ENCODE measurements at regions not wholly inside any gene's neighbourhood (a gene's known extent, or its start where the extent isn't known, plus 50 kb on each side); places are given as distances from the start of the nearest gene placed in this dataset.

DNA sequence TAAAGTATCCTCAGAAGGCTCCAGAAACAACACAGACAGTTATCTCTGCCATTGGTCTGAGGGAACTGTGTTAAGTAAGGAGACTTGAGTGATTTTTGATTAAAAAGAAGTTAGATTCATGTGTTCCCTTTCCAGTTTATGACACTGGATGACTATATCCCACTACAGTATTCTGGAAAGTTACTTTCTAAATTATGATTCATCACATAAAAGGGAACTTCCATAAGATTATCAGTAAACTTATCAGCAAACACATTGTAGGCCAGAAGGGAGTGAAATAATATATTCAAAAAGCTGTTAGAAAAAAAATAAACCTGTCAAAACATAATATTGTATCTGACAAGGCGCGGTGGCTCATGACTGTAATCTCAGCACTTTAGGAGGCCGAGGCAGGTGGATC is 700.0 kb downstream of the SLITRK6 start:
- in situ Hi-C loops (cut with MboI; ENCODE audit: low sequenced_read_pairs, unreplicated experiment): no loop called here
- TF ChIP-seq, protein P1, sequence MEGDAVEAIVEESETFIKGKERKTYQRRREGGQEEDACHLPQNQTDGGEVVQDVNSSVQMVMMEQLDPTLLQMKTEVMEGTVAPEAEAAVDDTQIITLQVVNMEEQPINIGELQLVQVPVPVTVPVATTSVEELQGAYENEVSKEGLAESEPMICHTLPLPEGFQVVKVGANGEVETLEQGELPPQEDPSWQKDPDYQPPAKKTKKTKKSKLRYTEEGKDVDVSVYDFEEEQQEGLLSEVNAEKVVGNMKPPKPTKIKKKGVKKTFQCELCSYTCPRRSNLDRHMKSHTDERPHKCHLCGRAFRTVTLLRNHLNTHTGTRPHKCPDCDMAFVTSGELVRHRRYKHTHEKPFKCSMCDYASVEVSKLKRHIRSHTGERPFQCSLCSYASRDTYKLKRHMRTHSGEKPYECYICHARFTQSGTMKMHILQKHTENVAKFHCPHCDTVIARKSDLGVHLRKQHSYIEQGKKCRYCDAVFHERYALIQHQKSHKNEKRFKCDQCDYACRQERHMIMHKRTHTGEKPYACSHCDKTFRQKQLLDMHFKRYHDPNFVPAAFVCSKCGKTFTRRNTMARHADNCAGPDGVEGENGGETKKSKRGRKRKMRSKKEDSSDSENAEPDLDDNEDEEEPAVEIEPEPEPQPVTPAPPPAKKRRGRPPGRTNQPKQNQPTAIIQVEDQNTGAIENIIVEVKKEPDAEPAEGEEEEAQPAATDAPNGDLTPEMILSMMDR (IDR thresholded peaks at IDR 0.05; ENCODE audit: borderline replicate concordance, control extremely low read depth, extremely low read depth, insufficient read depth, missing control alignments): no peak
- no peak for DNase-seq (ENCODE audit: low spot score)

DNA sequence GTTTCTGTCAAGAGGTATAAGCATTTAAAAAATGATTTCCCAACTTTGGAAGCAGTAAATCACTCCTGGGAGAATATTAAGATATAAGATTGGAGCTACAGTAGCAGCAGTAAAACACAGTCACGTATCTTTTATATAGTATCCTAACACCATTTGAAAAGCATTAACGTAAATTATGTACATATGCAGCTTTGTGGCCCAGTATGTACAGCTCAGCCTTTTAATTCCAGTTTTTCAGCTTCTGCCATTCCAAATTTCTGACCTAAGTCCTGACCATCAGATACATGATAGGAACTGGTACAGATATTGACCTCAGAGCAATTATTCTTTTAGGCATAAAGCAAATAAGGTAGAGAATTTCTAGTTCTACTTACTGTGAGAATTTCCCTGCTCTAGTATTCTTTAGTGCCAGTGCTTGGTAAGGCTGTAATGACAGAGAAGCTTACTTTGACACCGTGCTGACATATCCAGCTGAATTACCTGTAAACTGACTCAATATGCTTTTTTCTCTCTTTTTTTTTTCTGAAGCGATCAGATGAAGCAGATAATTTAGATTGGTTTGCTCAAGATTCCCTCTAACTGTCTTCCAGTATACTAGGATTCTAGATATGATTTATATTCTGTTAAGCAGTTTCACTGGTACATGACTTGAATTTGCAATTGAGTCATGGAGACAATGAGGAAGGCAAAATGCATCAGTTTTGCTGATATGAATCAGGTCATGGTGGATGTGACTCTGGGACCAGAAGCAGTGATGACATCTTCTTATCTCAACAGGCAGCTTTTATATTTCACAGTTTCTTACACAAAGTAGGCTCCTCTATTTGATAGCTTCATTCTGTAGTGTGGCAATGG is 703.6 kb downstream of the SLITRK6 start:
- TF ChIP-seq, protein P1 (IDR thresholded peaks at IDR 0.05; ENCODE audit: borderline replicate concordance, control extremely low read depth, extremely low read depth, insufficient read depth, missing control alignments): no peak
- no peak for DNase-seq (ENCODE audit: low spot score)
- in situ Hi-C loops (cut with MboI; ENCODE audit: low sequenced_read_pairs, unreplicated experiment): no loop called here

DNA sequence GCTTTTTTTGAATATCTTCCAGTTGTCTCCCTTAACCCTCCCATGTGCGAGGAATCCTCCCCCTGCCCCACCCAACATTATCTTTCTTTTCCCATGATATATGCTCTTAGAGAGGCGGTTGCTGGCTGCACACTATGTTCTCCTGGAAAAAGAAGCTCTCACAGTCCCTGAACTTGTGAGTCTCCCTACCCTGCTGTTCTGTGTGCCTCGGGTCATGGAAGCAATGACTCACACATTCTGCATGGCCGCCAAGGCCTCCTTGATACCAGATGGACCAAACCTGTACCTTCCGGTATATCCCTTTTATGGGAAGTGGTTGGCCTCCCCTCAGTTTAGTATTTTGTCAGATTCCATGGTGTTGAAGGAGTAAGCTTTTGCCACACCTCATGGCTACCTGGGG is 705.4 kb downstream of the SLITRK6 start:
- no peak for DNase-seq (ENCODE audit: low spot score)
- in situ Hi-C loops (cut with MboI; ENCODE audit: low sequenced_read_pairs, unreplicated experiment): no loop called here
- TF ChIP-seq, protein P1 (IDR thresholded peaks at IDR 0.05; ENCODE audit: borderline replicate concordance, control extremely low read depth, extremely low read depth, insufficient read depth, missing control alignments): no peak

DNA sequence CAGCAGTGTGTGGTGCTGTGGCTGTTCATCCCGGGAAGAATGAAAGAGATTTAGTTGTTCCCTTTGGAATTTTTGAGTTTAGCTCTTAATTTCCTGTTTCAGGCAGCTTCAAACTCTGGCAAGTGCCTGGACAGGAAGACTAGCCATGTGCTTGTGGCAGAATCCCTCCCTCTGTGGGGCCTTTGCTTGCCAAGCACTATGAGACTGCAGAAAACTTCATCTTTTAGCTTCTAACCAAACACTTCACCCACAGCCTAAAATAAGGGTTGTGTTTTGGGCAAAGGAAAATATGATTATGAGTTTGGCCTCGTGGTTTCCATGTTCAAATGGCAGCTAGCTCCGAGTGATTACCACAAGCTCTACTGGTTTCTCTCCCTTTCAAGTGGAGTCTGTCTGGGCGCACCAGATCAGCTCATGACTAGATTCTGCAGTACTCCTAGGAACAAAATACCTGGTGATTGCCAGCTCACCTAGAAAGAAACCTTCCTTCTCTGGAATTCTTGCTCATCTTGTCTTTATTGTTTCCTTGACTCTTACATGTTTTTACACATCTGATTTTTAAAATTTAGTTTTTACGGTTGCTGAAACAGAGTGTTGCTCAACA is 707.5 kb downstream of the SLITRK6 start:
- TF ChIP-seq, protein P1 (IDR thresholded peaks at IDR 0.05; ENCODE audit: borderline replicate concordance, control extremely low read depth, extremely low read depth, insufficient read depth, missing control alignments): no peak
- no peak for DNase-seq (ENCODE audit: low spot score)
- in situ Hi-C loops (cut with MboI; ENCODE audit: low sequenced_read_pairs, unreplicated experiment): no loop called here

DNA sequence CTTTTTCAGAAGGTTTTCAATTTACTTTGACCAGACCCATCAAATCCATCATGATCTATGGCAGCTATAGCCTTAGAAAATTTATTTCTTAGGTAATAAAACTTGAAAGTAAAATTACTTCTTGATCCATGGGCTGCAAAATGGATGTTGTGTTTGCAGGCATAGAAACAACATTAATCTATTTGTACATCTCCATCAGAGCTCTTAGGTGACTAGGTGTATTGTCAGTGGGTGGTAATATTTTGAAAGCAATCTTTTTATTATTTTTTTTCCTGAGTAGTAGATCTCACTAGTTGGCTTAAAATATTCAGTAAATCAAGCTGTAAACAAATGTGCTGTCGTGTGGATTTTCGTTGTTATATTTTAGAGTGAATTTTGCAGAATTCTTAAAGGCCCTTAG is 710.0 kb downstream of the SLITRK6 start:
- DNase-seq (ENCODE audit: low spot score): no peak
- TF ChIP-seq, protein P1 (IDR thresholded peaks at IDR 0.05; ENCODE audit: borderline replicate concordance, control extremely low read depth, extremely low read depth, insufficient read depth, missing control alignments): no peak
- in situ Hi-C loops (cut with MboI; ENCODE audit: low sequenced_read_pairs, unreplicated experiment): no loop called here

DNA sequence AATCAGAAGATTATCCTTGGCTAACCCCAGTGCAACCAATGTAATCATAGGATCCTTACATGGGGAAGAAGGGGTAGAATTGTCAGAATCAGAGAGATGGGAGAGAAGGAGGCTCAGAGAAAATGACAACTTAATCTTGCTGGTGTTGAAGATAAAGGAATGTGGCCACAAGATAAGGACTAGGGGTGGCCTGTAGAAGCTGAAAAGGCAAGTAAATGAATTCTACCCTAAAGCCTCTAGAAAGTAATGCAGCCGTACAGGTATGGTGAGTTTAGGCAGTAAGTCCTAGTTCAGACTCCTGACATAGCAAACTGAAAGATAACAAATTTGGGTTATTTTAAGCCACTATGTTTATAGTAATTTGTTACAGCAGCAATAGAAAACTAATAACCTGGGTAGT is 718.5 kb downstream of the SLITRK6 start:
- in situ Hi-C loops (cut with MboI; ENCODE audit: low sequenced_read_pairs, unreplicated experiment): no loop called here
- TF ChIP-seq, protein P1 (IDR thresholded peaks at IDR 0.05; ENCODE audit: borderline replicate concordance, control extremely low read depth, extremely low read depth, insufficient read depth, missing control alignments): no peak
- DNase-seq (ENCODE audit: low spot score): no peak

Data from GM13976 (cell line).